Islet precursor cell (in vitro differentiated cells): ENCODE measurements at regions not wholly inside any gene's neighbourhood (a gene's known extent, or its start where the extent isn't known, plus 50 kb on each side); places are given as distances from the start of the nearest gene placed in this dataset.

ENCODE experiments used
- DNase-seq: peaks from one replicate; pipeline ENCODE4 v3.0.0-alpha.2; 2018

DNA sequence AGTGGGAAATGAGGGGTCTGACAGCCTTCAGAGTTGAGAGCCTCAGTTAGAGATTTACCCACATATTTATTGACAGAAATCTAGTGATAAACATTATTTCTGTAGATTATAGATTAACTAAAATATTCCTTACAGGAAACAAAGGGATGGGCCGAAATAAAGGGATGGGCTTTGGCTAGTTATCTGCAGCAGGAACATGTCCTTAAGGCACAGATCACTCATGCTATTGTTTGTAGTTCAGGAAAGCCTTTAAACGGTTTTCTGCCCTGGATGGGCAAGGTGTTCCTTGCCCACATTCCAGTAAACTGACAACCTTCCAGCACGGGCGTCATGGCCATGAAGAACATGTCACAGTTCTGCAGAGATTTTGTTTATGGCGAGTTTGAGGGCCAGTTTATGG, 154.8 kb upstream of the TOM1L1 start:
- no peak for DNase-seq

DNA sequence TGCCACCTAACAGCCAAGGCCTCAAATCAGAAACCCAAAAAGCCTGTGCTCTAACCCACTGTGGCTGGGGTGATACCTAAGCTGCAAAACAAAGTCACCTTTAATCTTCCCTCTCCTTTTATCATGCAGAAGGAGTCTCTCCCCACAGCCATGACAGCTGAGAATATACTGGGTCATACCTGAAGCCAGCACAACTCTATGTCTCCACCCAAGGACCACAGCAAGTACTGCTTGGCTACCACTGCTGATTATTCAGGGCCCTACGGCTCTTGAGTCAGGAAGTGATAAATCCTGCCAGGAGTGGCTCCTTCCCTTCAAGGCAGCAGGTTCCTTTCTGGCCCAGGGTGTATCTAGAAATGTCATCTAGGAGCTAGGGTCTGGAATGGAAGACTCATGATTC, 151.5 kb upstream of the TOM1L1 start:
- DNase-seq, result peak; percentile 65

DNA sequence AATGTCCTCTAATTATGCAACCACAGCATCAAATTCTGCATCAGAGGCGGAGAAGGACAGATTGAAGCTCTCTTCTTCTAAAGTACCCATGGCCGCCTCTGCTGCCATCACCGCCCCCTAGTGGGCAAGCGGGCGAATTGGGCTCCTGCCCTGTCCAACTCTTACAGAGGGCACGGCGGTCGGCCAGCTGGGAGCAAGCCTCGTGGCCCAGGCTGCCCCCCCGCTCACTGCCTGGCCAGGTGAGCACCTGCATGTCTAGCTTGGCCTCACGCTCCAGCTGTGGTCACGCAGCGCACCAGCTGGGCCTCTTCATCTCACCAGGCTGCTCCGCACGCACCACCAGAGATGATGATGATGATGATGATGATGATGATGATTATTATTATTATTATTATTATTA, 146.1 kb upstream of the TOM1L1 start:
- peak; percentile 72 for DNase-seq

DNA sequence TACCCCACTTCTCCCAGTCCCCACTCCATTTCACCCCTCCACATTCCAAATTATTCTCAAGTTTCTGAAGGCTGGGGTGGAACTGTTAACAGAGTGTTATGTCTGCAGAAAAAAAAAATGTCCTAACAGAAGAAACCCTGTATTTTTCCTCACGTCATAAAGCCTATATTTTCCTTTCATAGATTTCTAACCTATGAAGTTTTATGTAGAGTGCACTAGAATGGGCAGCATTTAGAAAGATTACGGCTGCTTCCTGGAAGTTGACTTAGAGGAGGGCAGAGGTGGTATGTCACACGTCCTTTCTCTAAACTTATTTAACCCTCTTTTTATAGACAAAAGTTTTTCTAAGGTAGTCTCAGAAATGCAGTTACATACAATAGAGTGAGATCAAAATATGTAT, 139.8 kb upstream of the TOM1L1 start:
- DNase-seq, result no peak

GRCh38 chr17:54770836-54771235, 129.8 kb upstream of the TOM1L1 start:
- DNase-seq, result no peak

- DNase-seq, result no peak
Observed at GRCh38 chr17:54771409-54771915, 129.2 kb upstream of the TOM1L1 start.

GRCh38 chr17:54780238-54780637, 120.4 kb upstream of the TOM1L1 start:
- no peak for DNase-seq

- DNase-seq, result no peak
Observed at GRCh38 chr17:54781389-54781788, 119.3 kb upstream of the TOM1L1 start.

- DNase-seq, result no peak
Observed at GRCh38 chr17:54784305-54784704, 116.3 kb upstream of the TOM1L1 start.

DNA sequence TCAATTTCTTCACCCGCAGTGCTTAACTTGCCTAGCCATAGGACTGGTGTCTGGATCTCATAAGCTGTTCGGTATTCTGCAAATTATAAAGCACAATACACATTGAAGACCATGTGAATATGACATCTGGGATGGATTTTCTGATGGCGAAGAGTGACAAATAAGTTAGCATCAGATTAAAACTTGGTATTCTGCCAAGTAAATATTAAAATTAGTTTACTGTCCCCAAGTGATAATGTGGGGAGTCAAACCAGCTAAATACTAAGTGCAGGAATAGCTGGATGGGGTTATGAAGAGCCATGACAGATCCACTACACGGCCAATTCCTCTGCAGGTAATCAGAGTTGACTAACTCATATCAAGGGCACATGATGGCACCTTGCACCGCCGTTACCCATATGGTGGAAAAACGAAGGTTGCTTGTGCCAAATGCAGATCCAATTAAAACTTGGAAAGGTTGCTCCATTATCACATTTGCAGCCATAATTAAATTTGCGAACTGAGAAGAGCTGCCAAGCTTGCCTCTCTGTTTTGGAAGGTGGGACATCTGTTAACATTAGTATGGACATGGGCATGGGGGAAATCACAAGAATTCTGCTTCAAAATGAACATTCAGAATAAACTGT, 114.9 kb upstream of the TOM1L1 start:
- no peak for DNase-seq

DNA sequence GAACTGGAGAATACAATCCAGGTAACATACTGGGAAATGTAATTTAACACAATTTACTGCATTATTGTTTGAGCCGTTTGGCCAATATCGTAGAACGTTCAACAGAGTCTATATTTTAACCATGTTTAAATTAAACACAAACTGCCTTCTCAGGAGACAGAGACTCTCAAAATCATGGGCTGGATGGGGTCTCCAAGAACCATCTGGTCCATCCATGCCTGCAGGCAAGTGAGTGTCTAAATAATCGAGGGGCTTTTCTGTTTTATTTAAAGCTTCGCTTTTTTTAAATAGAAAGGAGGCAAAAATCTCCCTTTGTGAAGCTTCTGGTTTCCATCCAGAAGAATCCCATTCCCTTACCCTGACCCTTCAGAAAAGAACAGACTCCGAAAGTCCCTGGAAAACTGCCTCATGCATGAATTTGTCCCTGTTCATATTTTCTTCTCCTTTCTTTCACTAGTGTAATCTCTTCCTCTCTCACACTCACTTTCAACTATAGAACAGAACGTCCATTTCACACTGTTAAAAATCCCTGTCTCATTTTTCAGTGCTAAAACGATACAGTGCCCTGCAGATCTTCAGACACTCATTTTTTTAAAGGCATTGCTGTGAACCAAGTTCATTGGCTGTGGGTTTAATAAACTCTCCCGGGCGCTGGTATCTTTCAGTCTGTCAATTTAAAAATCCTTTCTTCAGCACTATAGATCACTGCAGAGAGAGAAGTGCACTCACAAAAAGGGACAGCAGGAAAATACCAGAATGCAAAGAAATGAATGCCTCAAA, 111.4 kb upstream of the TOM1L1 start:
- no peak for DNase-seq

GRCh38 chr17:54793271-54793670, 107.4 kb upstream of the TOM1L1 start:
- DNase-seq, result no peak

DNA sequence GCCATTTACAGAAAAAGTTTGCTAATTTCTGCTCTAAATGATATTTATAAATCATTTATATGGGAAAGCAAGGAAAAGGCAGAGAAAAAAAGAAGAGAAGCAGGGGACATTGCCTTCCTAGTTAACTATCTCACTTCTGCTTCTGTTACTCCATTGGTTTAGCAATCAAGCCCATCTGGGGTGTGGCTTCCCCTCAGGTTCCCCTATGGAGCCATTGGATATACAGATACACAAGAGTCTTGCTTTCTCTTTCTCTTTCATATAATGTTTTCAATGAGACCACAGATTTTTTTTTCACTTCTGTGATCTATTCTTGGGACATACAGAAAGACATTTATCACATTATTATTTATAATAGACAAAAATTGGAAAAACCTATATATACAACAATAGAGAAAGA, 105.6 kb upstream of the TOM1L1 start:
- DNase-seq, result no peak

- DNase-seq, result no peak
Observed at GRCh38 chr17:54807331-54807730, 93.3 kb upstream of the TOM1L1 start.

GRCh38 chr17:54813896-54814295, 86.8 kb upstream of the TOM1L1 start:
- peak; percentile 60 for DNase-seq

DNA sequence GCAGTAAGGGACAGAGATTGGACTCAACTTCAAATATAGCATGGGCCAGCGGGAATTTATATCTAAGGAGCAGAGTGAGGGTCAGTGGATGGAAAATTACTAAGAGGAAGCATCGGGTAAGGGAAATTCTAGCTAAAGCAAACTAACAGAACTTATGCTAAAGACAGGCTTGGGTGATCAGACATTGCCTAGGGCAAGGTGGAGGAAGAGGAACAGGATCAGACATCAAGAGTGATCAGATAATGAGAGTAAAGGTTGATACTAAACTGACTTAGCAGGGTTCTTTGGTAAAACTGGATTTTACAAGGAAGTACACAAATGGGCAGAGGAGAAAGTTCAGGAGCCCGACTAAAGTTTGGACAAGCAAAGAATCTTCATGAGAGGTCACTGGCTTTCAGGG, 86.3 kb upstream of the TOM1L1 start:
- DNase-seq, result peak; percentile 60

- DNase-seq, result no peak
Observed at GRCh38 chr17:54834086-54834485, 66.6 kb upstream of the TOM1L1 start.

DNA sequence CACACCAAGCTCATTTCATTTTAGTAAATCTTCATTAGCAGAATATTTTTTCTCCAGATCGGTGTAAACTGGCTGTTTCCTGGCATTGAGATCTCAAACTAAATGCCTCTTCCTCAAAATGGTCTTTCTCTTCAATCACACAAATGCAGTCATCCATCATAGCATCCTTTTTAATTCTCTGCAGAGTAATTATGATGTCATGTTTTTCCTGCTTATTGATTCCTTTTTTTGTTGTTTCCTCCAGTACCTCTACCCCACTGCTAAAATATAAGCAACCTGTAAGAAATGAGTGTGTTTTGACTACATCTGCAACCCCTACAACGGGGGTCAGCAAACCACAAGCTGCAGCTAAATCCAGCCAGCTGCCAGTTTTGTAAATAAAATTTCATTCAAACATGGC, 65.6 kb upstream of the TOM1L1 start:
- no peak for DNase-seq

GRCh38 chr17:54836723-54837462, 63.8 kb upstream of the TOM1L1 start:
- no peak for DNase-seq

GRCh38 chr17:54838651-54839421, 61.8 kb upstream of the TOM1L1 start:
- no peak for DNase-seq

DNA sequence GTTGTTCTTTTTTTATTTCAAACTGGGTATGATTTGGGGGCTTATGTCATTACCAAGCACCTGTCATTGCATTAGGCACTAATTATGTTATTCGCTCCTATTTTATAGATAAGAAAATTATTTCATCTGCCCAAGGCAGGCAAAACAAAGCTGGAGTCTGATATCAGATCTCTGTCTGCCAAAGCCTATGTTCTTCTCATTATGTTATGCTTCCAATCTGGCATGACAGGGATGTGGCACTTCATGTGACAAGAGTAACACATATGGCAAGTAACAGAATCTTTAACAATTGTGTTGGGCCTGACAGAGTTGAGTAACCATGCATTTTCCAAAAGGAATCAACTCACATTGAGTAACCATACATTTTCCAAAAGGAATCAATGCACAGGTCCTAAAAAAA, 61.2 kb upstream of the TOM1L1 start:
- DNase-seq, result no peak

DNA sequence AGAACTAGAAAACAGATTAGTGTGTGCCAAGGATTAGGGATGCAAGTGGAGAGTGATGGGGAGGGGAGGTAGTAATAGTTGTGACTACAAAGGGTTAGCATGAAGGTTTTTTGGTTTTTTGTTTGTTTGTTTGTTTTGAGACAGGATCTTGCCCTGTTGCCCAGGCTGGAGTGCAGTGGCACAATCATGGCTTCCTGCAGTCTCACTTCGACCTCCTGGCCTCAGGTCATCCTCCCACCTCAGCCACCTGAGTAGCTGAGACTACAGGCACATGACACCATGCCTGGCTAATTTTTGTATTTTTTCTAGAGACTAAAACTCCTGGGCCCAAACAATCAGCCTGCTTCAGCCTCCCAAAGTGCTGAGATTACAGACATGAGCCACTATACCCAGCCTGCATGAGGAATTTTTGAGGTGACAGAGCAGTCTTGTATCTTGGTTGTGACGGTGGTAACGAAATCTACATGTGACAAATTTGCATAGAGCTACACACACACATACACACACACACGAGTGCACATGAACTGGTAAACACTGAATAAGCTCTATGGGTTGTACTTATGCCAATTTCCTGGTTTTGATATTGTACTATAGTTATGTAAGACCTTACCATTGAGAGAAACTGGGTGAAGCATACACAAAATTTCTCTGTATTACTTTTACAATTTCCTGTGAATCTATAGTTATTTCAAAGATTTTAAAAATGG, 59.6 kb upstream of the TOM1L1 start:
- DNase-seq, result no peak
